ENCODE measurements at regions not wholly inside any gene's neighbourhood (a gene's known extent, or its start where the extent isn't known, plus 50 kb on each side); places are given as distances from the start of the nearest gene placed in this dataset.

- TF ChIP-seq ZNF764 (CRISPR knock-in tag; IDR thresholded peaks at IDR 0.05; ENCODE audit: low read depth) = no peak
- TF ChIP-seq ZFP1 (CRISPR knock-in tag; IDR thresholded peaks at IDR 0.05) = no peak
- no peak for TF ChIP-seq FOXP4 (CRISPR knock-in tag; IDR thresholded peaks at IDR 0.05; ENCODE audit: borderline replicate concordance)
- no peak for TF ChIP-seq FOXK1 (CRISPR knock-in tag; IDR thresholded peaks at IDR 0.05; ENCODE audit: borderline replicate concordance)
- TF ChIP-seq OTX1 (CRISPR knock-in tag; IDR thresholded peaks at IDR 0.05) = no peak
- no peak for TF ChIP-seq RNF2 (IDR thresholded peaks at IDR 0.05)
- TF ChIP-seq ZNF766 (CRISPR knock-in tag; conservative IDR thresholded peaks at IDR 0.05) = no peak
- TF ChIP-seq EP300 (IDR thresholded peaks at IDR 0.05; ENCODE audit: low read length) = no peak
- TF ChIP-seq E2F4 (CRISPR knock-in tag; IDR thresholded peaks at IDR 0.05; ENCODE audit: low read depth) = no peak
- no peak for TF ChIP-seq SIN3B (IDR thresholded peaks at IDR 0.05; ENCODE audit: low read depth)
- TF ChIP-seq, protein P1, sequence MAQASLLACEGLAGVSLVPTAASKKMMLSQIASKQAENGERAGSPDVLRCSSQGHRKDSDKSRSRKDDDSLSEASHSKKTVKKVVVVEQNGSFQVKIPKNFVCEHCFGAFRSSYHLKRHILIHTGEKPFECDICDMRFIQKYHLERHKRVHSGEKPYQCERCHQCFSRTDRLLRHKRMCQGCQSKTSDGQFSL (CRISPR knock-in tag; IDR thresholded peaks at IDR 0.05) = no peak
- TF ChIP-seq, protein P1 (tag; IDR thresholded peaks at IDR 0.05) = no peak
- no peak for TF ChIP-seq E2F5 (CRISPR knock-in tag; IDR thresholded peaks at IDR 0.05)
- TF ChIP-seq, protein P2, sequence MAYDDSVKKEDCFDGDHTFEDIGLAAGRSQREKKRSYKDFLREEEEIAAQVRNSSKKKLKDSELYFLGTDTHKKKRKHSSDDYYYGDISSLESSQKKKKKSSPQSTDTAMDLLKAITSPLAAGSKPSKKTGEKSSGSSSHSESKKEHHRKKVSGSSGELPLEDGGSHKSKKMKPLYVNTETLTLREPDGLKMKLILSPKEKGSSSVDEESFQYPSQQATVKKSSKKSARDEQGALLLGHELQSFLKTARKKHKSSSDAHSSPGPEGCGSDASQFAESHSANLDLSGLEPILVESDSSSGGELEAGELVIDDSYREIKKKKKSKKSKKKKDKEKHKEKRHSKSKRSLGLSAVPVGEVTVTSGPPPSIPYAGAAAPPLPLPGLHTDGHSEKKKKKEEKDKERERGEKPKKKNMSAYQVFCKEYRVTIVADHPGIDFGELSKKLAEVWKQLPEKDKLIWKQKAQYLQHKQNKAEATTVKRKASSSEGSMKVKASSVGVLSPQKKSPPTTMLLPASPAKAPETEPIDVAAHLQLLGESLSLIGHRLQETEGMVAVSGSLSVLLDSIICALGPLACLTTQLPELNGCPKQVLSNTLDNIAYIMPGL (CRISPR knock-in tag; IDR thresholded peaks at IDR 0.05) = no peak
These were observed 158.0 kb upstream of the APC start for GRCh38 chr5:112579599-112580170.
